Calu3 (cell line): ENCODE measurements at regions not wholly inside any gene's neighbourhood (a gene's known extent, or its start where the extent isn't known, plus 50 kb on each side); places are given as distances from the start of the nearest gene placed in this dataset.
"Not testable (repeated sequence)": the region's sequence is repeated elsewhere in the genome, so short reads cannot be mapped to it uniquely, and the experiment has no call there.

Source experiments
- BruUV-seq: library from RNA; stranded (reverse); fragments of 400-500 nt; replicated peaks from 2 replicates; lab custom pipeline; 2021; lab: Mats Ljungman, UMichigan
- CTCF ChIA-PET: fragments of 300-600 bp; sonication (Branson Sonifier 250); formaldehyde crosslinking; loops from one replicate; lab custom pipeline; 2022; ENCODE audit warnings: antibody characterized with exemption; lab: Charles Lee
- DNase-seq: peaks from one replicate; pipeline ENCODE4 v3.0.0; 2022
- H3K27ac Mint-ChIP-seq: one replicate; pipeline ENCODE4 v1.8.0; 2022; ENCODE audit warnings: mixed read lengths; ENCODE audit not compliant: unreplicated experiment
- H3K27me3 Mint-ChIP-seq: one replicate; pipeline ENCODE4 v1.8.0; 2022; ENCODE audit warnings: mixed read lengths; ENCODE audit not compliant: unreplicated experiment
- H3K36me3 Mint-ChIP-seq: one replicate; pipeline ENCODE4 v1.8.0; 2022; ENCODE audit warnings: mild to moderate bottlenecking, moderate library complexity, mixed read lengths; ENCODE audit not compliant: insufficient read depth, unreplicated experiment
- H3K4me1 Mint-ChIP-seq: one replicate; pipeline ENCODE4 v1.8.0; 2022; ENCODE audit warnings: mild to moderate bottlenecking, low read depth, mixed read lengths; ENCODE audit not compliant: unreplicated experiment
- H3K4me3 Mint-ChIP-seq: one replicate; pipeline ENCODE4 v1.8.0; 2022; ENCODE audit warnings: mild to moderate bottlenecking, low read depth, moderate library complexity, mixed read lengths; ENCODE audit not compliant: unreplicated experiment
- H3K9me3 Mint-ChIP-seq: one replicate; pipeline ENCODE4 v1.8.0; 2022; ENCODE audit warnings: low read depth, mixed read lengths; ENCODE audit not compliant: unreplicated experiment
- CTCF ChIP-seq: fragments of 200-600 bp; IDR thresholded peaks from one replicate; pipeline ENCODE4 v1.8.0; 2022; ENCODE audit warnings: antibody characterized with exemption; ENCODE audit not compliant: unreplicated experiment
- intact Hi-C: fragments of 100-400 bp; cut with micrococcal nuclease; formaldehyde crosslinking; loops from one replicate; pipeline ENCODE4 v1.10.0; 2022; ENCODE audit not compliant: unreplicated experiment

DNA sequence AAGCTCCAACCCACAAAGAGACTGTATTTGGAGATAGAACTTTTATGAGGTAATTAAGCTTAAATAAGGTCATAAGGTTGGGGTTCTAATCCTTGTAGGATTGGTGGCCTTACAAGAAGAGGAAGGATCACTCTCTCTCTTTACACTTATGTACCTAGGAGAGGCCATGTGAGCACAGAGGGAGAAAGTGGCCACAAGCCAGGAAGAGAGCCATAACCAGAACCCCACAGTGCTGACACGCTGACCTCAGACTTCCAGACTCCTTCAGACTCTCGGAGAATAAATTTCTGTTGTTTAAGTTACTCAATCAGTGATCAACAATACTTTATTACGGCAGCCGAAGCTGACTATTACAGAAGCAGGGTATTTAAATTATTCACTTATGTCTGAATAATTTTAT, 430.5 kb upstream of the EPHA7 start:
- H3K4me1 Mint-ChIP-seq, result no peaks in the 10 kb centered on the region
- H3K27me3 Mint-ChIP-seq, result no peaks in the 10 kb centered on the region
- no TSS peak for BruUV-seq
- CTCF ChIA-PET, result no interaction called here
- intact Hi-C loops, result no loop called here
- TF ChIP-seq CTCF, result no peak
- no peak overlapping the region for H3K27ac Mint-ChIP-seq
- no peak for DNase-seq
- H3K36me3 Mint-ChIP-seq, result no peaks in the 10 kb centered on the region
- no peak overlapping the region for H3K4me3 Mint-ChIP-seq
- H3K9me3 Mint-ChIP-seq, result peaks cover 2% of the 10 kb centered on the region

GRCh38 chr6:93848031-93848742, 428.8 kb upstream of the EPHA7 start:
- CTCF ChIA-PET, result no interaction called here
- no peak for DNase-seq
- H3K27ac Mint-ChIP-seq, result no peak overlapping the region
- intact Hi-C loops, result no loop called here
- H3K36me3 Mint-ChIP-seq, result no peaks in the 10 kb centered on the region
- BruUV-seq, result no TSS peak
- H3K9me3 Mint-ChIP-seq, result peaks cover 2% of the 10 kb centered on the region
- H3K4me3 Mint-ChIP-seq, result no peak overlapping the region
- no peaks in the 10 kb centered on the region for H3K27me3 Mint-ChIP-seq
- no peak for TF ChIP-seq CTCF
- H3K4me1 Mint-ChIP-seq, result no peaks in the 10 kb centered on the region

- H3K36me3 Mint-ChIP-seq, result no peaks in the 10 kb centered on the region
- no peaks in the 10 kb centered on the region for H3K4me1 Mint-ChIP-seq
- H3K27me3 Mint-ChIP-seq, result no peaks in the 10 kb centered on the region
- CTCF ChIA-PET, result no interaction called here
- intact Hi-C loops, result no loop called here
- no peak overlapping the region for H3K4me3 Mint-ChIP-seq
- TF ChIP-seq CTCF, result no peak
- no peak overlapping the region for H3K27ac Mint-ChIP-seq
- H3K9me3 Mint-ChIP-seq, result peaks cover 10% of the 10 kb centered on the region
- DNase-seq, result no peak
- BruUV-seq, result no TSS peak
Measured at GRCh38 chr6:93842178-93842577, 422.8 kb upstream of the EPHA7 start.

DNA sequence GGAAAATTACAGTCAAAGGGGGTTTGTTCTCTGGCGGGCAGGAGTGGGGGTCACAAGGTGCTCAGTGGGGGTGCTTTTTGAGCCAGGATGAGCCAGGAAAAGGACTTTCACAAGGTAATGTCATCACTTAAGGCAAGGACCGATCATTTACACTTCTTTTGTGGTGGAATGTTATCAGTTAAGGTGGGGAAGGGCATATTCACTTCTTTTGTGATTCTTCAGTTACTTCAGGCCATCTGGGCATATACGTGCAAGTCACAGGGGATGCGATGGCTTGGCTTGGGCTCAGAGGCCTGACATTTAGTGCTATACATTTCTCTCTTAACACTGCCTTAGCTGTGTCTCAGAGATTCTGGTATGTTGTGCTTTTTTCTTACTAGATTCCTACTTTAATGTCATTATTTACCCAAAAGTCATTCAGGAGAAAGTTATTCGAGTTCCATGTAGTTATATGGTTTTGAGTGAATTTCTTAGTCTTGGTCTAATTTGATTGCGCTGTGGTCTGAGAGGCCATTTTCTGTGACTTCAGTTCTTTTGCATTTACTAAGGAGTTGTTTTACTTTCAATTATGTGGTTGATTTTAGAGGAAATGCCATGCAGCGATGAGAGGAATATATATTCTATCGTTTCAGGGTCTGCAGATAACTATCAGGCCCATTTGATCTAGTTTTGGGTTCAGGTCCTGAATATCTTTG, 416.2 kb upstream of the EPHA7 start:
- intact Hi-C loops, CTCF ChIA-PET, H3K4me3 Mint-ChIP-seq, H3K4me1 Mint-ChIP-seq, BruUV-seq, H3K27ac Mint-ChIP-seq, H3K36me3 Mint-ChIP-seq, H3K27me3 Mint-ChIP-seq, DNase-seq: not testable (repeated sequence)
- peaks cover 20% of the 10 kb centered on the region for H3K9me3 Mint-ChIP-seq

- H3K27me3 Mint-ChIP-seq, H3K4me1 Mint-ChIP-seq, DNase-seq, CTCF ChIA-PET, BruUV-seq, H3K27ac Mint-ChIP-seq, intact Hi-C loops, H3K36me3 Mint-ChIP-seq, H3K4me3 Mint-ChIP-seq: not testable (repeated sequence)
- peaks cover 20% of the 10 kb centered on the region for H3K9me3 Mint-ChIP-seq
Measured at GRCh38 chr6:93835026-93835425, 415.7 kb upstream of the EPHA7 start.

DNA sequence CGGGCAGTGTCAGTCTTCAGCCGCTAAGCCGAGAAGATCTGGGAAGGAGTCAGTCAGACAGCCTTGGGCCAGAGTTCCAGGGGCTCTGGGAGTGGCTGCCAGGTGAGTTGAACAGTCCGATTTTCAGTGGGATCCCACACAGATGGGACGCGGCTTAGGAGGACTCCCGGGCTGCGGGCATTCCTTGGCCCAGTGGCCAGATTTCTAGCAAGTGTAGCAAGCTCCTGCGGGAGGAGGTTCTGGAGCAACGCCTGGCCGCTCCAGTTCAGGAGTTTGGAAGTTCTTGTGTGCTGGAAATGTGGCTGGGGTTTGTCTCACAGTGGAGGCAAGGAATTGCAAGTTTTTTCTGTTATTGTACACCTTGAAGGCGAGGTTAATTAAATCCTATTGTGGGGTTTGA, 414.0 kb upstream of the EPHA7 start:
- H3K4me3 Mint-ChIP-seq, H3K36me3 Mint-ChIP-seq, intact Hi-C loops, H3K27ac Mint-ChIP-seq, DNase-seq, H3K27me3 Mint-ChIP-seq, H3K4me1 Mint-ChIP-seq, CTCF ChIA-PET, BruUV-seq: not testable (repeated sequence)
- peaks cover 17% of the 10 kb centered on the region for H3K9me3 Mint-ChIP-seq

GRCh38 chr6:93829757-93830156, 410.4 kb upstream of the EPHA7 start:
- DNase-seq, H3K4me1 Mint-ChIP-seq, H3K27me3 Mint-ChIP-seq, H3K36me3 Mint-ChIP-seq, intact Hi-C loops, H3K4me3 Mint-ChIP-seq, H3K27ac Mint-ChIP-seq, BruUV-seq, CTCF ChIA-PET: not testable (repeated sequence)
- peaks cover 19% of the 10 kb centered on the region for H3K9me3 Mint-ChIP-seq
